8988T (cell line): ENCODE measurements at regions not wholly inside any gene's neighbourhood (a gene's known extent, or its start where the extent isn't known, plus 50 kb on each side); places are given as distances from the start of the nearest gene placed in this dataset.

Source experiments
- DNase-seq: peaks from one replicate; pipeline ENCODE4 v3.0.0; 2011

DNA sequence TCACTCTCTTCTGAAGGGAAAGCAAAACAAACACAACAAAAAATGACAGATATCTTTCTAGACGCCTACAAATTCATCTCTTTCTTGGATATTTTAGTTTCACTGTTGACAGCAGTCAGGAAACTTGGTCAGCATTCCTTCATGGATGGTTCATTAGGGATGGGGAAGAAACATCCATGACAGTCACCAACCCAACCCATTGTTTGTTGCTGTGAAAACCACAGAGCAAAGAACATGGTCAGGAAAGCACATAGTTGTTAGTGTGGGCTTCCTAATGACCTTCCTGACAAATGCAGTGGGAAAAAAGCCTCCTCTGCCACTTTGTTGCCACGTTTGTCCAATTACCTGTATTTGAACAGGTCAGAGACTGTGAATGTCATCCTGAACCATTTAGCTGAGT is 139.8 kb upstream of the SNX19 start:
- DNase-seq, result no peak

DNA sequence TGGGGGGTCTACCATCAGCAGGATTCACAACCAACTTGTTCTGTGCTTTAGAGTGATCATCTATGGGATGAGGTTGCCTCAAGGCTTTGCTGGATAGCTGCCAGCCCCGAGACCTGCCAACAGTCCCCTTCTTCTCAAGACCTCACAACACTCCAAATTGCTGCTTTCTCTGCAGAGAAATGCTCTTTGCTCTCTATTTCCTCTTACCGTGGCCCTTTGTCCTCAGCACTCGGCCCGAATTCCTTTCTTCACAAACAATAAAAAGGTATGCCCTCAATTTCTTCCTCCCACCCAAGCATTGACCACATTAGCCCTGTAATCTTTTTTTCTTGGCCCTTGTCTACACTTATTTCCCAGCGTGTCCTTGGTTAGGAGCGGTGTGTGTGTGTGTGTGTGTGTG is 147.4 kb upstream of the SNX19 start:
- no peak for DNase-seq

DNA sequence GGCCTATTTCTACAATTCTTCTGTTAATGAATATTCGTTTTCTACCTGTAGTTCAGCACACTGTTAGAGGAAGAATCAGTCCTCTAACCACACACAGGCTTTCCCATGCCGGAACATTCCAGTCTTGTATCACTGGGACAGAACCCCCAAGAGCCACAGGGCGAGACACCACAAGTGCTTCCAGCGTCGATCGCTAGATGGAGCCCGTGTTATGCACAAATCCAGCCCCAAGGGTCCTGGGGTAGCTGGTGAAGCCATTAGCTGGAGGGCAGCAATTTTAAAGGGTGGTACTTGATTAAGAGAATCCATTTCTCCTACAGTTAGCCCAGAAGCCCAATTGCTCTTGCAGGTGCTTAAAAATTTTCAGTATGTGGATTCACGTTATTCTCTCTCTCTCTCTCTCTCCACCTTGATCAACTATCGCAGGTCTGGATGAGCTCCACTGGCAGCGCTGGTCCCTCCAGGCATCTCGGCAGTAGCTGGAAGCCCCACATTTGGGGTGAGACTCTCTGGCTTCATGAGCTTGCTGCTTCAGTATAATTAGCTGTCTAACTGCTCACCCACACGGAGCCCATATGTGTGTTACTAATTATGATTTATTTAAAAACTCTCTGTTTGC is 148.2 kb upstream of the SNX19 start:
- peak; percentile 18 for DNase-seq

DNA sequence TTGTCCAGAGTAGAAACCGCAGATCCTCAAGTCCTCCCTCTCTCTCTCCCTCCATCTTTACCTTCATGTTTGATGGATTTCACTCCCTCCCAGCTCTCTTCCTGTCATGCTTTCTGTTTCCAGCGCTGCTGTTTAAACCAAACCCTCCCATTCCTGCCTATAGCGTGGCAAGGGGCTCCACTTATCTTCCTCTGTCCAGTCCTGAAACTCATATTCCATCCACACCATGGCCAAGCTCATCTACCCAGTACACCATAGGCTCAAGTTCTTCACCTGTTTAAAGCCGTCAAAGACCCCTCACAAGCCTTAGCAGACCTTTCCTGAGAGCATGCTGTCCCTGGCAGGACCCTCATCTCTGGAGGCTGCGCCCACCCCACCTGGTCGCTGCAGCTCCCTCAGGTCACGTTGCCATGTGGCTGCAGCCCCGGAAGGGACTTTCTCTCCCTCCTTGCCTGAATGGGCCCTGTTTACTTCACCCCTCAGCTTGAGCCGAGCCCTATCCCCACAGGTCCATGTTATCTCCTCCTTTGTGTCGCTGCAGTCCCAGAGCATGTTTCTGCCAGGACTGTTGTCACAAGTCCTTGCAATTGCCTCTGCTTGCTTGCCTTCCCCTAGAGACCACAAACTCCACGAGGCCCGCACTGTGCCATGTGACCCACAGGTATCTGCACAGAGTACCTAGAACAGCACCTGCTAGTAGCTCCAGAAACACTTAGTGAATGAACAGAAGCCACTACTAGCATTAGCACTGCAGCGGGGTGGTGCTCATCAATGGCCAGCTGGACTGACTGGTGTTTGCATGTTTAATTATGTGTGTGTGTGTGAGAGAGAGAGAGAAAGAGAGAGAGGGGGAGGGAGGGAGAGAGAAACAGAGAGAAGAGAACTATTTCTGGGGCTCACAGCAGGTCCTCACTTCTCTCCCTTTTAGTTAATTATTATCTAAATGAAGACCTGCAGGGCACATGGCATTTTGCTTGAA is 149.4 kb upstream of the SNX19 start:
- no peak for DNase-seq

DNA sequence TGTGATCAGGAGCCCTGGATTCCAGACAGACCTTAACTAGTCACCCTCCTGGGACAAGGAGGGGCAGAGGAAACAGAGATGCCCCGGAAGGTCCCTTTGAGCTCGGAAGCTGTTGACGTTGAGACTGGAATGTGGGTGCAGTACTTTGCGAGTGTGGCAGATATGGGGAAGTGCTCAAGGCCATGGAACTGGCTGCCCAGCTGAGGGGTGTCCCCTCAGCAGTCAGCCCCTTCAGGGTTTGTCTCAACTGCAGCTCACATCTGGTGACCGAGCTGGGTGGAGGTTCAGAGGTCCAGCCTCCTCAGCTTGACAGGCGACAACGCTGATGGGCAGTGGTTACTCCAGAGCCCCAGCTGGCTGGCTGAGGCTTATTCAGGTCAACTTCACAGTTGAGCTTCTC is 150.3 kb upstream of the SNX19 start:
- DNase-seq, result no peak

DNA sequence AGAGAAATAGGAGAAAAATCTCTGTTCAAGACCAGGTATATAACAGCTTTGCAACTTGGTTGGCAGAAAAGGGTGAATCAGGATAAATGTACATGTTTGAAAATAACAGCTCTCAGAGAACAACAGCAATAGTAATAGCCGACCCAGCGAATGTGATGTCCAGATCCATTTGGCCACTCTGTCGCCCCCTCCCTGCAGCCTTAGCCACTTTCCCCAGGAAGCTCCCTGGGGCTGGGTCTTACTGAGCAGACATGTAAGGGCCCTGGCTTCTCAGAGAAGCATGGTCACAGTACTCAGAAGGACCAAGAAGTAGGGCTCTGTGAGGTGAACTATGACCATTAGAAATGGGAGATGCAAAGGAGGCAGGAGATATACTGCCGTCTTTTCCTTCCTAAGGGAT is 154.1 kb upstream of the SNX19 start:
- no peak for DNase-seq

DNA sequence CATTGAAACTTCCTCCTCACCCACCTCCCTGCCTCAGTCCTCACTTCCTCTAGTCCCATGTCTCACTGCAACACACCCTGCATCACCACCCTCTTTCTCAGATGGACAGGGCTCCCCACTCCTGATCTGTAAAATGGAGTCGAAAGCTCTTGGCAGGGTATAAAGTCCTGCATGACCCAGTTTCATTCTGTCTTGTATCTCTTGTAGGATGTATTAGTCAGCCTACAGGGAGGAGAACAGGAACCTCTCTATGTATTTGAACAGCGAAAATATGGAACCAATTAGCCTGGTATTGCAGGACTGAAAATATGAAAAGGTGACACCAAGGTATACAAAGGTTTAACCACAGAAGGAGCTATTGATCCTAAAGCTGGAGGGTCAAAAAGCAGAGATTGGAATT is 156.9 kb upstream of the SNX19 start:
- DNase-seq, result no peak

DNA sequence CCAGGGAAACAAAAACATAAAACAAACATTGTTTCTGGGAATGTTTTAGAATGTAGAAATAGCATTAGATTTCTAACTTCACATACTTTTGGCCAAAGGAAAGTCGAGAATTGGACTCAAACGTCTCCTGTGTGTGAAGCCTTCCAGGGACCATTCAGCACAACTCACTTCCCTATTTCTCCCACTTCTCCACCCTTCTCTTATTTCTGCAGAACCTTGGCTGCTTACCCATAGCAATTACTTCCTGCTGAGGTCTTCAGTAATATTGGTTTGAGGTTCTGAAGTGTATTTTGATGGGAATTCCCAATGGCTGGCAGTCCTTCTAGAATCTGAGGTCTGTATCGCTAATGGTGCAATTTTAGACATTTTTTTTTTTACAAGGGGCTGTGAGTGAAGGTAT is 158.3 kb upstream of the SNX19 start:
- no peak for DNase-seq

DNA sequence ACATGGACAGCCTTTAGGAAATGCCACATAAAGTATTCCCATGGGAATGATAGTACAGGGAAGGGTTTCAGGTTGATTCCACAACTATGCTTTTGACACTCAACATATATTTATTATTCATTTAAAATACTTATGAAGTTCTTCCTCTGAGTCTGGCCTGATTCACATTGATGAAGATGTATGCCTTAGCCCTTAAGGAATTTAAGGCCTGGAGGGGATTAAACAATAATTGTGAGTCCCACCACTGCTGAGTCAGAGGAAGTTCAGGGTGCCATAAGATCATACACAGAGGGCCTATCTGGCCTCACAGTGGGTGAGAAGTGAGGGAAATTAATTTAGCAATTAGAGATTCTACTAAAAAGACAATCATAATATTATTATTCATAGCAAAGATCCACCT is 161.1 kb upstream of the SNX19 start:
- no peak for DNase-seq

DNA sequence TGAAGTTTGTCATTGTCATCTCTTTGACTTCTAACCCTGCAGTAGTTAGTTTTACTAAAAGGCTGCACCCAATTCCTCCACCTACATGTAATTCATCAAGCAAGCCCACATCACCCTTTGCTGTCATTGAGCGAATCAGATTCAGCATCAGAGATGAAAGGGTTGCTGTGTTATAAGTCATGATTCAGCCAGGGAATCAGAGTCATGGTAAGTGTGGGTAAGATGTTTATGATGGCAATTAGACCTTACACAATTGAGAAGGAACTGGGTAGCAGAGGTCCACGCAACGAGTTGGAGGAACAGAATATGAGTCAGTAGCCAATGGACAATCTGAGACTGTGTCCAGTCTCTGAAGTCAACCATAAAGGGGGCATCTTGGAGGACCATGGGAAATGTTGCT is 162.8 kb upstream of the SNX19 start:
- DNase-seq, result no peak

DNA sequence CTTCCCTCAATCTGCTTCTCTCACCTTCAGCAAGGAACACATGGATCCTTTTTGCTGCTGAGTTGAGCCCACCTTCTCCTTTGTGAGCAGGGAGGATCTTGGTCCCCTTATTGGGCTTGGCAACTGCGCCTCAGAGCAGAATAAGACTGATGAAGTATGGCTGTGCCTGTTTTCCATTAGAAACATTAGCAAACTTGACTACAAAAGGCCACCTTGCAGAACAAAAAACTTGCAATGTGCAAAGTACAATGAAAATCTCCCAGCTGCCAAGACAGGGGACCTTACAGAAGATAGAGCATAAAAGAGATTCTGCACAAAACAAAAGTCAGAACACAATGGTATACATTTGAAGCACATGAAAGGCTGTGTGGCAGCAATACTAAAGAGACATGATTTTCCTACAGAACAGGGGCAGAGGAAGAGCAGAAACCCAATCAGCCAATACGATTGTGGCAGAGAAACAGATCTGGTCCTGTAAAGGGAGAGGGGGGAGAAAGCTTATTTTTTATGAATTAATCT is 173.5 kb upstream of the SNX19 start:
- no peak for DNase-seq

DNA sequence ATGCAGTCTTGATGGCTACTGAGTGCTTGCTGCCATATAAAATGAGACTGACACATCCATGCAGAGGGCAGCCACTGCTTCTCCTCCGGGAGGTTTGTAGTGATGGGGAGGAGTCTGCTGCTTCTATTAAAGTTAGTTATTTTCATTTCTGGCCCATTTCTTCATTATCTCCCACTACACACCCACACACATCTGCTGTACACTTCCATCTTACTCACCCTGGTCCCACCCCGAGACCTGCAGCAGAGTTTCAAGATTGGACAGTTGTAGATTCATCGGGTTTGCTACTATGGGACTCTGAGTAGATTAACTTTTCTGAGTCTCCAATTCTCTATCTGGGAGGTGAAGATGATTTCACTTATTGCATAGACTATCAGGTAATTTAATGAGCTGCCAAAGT is 176.2 kb upstream of the SNX19 start:
- no peak for DNase-seq

DNA sequence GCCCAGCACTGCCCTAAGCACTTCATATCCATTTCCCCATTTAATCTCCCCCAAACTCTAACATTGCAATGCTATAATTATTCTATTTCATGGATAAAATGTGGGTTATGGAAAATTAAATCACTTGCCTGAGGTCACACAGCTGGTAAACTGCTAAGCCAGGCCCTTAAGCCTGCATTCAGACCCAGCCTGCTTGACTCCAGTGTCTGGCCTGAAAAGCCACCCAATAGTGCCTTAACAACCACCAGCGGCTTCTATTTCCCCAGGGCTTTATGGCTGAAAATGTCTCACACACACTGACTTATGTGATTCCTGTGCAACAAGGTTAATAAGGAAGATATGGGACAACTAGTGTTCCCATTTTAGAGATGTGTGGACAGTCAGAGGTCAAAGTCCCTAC is 178.5 kb upstream of the SNX19 start:
- no peak for DNase-seq

DNA sequence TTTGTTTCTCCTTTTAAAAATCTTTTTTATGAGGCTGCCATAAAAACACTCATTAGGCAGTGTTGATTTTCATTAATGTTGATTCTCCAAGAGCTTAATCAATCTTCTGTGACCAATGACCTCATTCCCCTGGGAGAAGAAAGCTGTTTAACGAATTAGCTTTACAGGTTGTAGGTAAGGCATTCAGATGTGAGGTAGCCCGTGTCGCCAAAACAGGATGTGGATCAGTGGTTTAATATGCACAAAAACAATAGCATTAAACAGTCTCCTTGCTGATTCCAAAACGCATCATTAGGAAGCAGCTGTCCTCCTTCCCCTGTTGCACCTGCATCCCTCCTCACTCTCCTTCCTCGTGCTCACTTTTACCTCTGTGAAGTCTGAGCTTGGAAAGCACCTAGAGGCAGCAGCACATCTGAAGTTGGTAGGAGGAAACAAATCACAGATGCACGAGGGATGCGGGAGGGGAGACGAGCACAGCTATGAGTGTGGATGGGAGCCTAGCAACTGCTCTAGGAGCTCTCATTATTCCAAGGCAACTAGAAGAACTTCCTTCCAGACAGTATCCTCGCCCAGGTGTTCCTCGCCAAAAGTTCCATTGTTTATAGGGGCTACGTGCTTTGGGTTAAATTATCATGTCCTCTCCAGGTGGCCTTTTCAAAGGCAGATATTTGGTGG is 179.4 kb upstream of the SNX19 start:
- DNase-seq, result no peak

DNA sequence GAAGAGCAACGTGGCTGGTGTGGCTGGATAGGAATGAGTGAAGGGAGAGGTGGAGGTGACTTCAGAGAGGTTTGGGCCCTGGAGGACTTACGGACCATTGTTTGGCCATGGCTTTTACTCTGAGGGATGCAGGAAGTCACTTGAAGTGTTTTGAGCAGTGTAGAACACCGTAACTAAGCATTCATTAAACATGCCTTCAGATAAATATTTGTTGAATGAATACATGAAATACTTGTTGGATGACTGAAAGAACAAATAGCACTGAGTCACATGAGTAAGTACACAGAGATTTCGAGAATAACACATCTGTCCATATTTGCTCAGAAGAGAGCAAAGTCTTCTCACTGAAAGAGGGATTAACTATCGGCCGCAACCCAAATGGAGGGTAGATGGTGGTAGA is 182.7 kb upstream of the SNX19 start:
- DNase-seq, result no peak

DNA sequence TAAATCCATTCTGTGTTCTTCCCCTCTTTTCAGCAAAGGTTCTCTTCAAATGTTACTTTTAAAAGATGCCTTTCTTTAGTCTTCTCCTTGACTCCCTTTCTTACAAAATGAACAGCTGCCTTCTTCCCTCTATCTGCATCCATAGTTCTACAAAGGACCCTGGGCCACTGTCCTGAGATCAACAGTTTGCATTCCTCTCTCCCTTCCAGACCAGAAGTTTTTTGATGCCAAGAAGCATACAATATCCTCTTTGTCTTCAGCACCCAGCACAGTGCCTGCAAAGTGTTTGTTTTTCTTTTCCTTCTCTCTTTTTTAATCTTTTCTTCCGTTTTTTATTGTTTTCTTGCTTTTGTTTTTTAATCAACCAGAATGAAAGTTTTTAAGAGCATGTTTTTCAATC is 183.5 kb upstream of the SNX19 start:
- no peak for DNase-seq

DNA sequence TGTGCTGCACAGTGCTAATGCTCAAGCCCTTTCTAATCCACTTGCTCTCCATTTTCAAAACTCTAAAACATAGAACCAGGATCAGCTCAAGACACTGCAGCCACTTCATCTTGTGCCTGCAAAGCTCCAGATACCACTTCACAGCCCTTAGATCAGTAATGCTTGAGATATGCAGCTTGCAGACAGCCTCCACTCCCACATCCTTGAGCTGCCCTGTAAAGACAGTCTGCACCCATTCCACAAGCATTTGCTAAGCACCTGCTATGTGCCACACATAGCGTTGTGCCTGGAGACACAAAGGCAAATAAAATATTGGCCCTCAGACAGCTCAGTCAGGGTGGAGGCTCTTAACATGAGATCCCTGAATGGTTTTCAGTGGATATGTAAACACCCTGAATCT is 192.5 kb upstream of the SNX19 start:
- no peak for DNase-seq

DNA sequence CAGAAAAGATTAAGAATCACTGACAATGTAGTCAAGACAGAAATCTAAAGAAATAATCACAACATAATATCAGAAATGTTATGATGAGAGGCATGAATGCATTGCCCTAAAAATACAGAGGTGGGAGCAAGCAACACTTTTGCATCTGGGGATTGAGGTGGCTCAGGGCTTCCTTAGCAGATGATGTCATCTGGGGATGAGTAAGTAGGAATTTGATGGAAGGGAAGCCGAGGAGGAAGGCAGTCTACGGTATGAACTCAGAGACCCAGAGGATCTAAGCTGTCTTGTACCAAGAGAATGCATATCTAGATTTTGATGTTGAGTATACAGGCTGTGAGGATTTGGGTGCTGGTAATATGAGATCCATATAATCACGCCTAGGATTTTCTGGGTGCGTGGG is 193.0 kb upstream of the SNX19 start:
- no peak for DNase-seq

DNA sequence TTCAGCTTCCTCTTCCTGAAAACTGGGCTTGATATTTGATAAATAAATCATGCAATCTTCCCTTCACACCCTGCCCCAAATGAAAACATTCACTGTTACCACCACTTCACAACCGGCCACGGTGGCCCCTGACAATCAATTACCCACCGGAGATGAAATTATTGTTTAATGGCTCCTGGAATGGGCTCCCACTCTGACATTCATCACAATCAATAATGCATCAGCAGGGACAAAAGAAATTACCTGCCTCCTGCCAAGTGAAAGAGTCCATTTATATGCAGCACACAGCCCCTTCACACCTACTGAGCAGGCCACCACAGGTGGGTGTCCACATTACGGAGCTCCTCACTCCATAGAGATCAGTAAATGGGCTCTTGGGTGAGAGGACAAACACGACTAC is 193.5 kb upstream of the SNX19 start:
- no peak for DNase-seq

DNA sequence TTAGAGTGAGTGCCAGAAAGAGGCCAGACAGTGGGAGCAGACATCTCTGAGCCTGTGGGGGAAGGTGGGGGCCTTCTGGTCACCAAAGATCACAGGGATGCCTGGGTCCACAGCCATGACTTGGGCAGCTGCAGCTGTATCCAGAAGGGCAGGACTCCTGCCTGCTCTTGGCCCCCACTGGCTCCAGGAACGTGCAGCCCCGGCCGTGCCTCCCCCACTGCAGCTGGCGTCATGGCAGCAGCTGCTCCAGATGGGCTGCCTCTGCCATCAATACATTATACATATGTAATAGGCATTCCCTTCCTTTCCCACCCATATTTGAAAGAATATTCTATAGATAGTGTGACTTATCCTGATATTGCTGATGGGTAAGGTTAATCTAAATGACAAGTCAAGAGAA is 195.5 kb upstream of the SNX19 start:
- DNase-seq, result no peak

DNA sequence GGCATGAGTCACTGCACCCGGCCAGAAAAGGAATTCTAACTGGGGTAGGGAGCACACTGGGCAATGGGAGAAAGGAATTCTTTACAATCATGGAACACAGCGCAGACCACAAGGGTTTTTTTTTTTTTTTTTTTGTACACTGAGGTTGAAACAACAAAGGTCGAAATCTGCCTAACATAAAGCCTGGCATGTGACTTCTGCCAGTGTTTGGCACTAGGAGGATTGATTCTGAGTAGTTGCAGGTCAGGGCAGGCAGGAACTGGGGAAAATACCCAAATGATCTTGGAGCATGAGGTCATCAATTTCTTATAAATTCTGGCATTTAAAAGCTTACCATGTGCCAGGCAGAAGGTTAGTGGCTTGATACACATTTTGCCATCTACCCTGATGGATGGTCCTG is 202.0 kb upstream of the SNX19 start:
- DNase-seq, result no peak

DNA sequence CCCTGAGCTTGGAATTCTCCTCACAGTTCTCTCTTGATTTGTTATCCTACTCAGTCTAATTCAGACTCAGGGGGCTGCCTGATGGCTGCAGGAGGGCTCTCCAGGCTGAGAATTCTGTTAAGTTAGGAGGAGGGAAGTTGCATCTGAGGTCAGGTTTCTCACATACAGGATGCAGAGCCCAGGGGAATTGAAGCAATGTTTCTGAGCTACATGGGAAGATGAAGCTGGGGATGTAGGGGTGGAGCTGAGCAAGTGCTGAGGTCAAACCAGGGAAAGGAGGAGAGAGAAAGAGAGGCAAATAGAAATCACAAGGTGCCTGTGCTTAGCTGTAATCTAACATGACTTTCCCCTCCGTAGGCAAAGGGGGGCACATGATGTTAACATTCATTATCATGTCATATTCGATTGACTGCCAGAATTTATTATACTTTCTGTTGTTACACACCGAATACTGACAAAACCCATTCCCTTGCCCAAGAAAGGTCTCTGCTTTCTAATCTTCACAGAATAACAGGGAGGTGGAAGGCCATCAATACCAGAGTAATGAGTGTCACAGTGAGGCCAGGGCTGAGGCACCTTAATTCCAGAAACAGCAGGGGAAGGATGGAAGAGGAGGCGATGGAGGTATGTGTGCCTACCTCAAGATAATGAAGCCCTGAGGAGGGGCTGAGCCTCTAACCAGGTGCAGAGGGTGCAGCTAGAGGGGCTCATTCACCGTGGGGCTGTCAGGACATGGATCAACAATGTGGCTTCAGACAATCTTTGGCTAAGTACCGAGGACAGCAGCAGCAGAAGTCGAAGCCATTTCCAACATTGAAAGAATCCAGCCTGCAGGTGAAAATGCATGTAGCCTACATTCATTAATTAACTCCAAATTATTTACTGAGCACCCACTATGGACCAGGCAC is 205.4 kb upstream of the SNX19 start:
- DNase-seq, result no peak

DNA sequence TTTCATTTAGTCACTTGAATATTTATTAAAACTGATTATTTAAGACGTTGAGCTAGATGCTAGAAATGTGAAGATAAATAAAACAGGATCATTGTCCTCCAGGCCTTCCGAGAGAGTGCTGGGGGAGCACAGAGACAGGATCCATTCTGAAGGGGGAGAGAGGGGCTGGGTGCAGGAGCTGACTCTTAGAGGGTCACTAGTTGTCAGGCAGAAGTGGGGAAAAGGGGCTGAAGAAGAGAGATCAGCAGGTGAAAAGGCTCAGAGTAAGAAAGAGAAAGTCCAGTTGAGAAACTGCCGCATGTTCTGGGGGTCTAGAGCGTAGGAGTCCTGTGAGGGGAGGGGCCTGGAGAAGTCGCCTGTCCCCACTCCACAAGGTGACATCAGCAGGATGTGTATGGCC is 206.2 kb upstream of the SNX19 start:
- DNase-seq, result no peak
